ENCODE measurements at regions not wholly inside any gene's neighbourhood (a gene's known extent, or its start where the extent isn't known, plus 50 kb on each side); places are given as distances from the start of the nearest gene placed in this dataset.
A peak's percentile ranks its signal among the peaks of the same experiment; 100 is the strongest.
"Not testable (repeated sequence)": the region's sequence is repeated elsewhere in the genome, so short reads cannot be mapped to it uniquely, and the experiment has no call there.

DNA sequence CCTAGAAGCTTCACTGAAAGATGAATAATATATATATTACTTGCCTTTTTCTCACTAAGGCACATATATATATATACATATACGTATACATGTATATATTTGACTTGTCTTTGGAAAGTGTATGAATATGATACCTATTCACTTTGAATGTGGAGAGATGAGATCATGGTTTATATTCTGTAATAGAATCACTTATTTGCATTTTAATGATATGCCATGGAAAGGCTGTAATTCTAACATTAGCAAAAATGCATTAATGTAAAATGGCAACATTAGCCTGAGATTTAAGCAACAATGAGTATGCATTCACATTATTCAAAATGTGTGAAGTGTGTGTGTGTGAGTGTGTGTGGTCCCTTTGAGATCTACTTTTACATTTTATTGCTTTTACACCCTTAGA is 54.5 kb upstream of the PRKD1 start:
- DNase-seq, result no peak
- intact Hi-C loops (cut with DNase I, micrococcal nuclease), result no loop called here
- ATAC-seq, result no peak

DNA sequence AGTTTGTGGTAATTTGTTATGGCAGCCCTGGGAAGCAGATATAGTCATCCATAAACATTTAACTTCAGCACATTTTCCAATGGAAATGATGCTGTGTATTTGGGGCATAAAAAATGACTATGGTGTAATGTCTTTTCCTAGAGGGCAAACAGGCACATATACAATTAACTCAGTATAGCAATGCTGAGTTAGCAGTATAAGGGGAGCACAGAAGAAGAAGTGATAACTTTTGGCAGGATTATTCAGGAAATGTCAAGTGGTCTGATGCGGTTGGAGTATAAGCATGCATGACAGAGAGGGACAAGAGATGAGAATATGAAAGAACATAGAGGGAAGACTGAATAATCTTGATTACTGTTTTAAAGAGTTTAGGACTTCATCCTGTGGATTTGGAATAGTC is 55.3 kb upstream of the PRKD1 start:
- intact Hi-C loops (cut with DNase I, micrococcal nuclease), result no loop called here
- ATAC-seq (no peak), DNase-seq (no peak)

DNA sequence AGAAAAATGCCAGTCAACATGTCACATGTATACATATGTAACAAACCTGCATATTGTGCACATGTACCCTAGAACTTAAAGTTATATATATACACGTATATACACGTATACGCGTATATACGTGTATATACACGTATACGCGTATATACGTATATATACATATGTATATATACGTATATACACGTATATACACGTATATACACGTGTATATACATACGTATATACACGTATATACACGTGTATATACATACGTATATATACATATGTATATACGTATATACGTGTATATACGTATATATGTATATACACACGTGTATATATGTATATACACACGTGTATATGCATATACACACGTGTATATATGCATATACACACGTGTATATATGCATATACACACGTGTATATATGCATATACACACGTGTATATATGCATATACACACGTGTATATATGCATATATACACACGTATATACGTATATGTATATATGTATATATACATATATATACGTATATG is 62.8 kb upstream of the PRKD1 start:
- intact Hi-C loops (cut with DNase I, micrococcal nuclease); ATAC-seq; DNase-seq: not testable (repeated sequence)

DNA sequence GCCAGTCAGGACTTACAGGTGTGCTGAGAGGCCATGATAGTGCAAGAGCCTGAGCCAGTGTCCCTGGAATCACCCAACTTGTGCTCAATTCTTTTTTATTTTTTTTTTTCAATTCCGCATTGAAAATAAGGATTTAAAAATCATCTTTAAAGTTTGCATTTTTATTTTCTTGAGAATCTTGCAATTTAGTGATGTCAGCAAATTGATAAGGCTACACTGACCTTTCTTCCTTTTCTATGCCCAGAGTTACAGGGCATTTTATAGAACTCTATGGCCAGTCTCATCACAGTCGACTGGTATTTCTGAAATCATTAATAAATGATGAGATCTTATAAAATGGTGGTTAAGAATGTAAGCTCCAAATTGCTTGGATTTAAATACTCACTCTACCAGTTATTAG is 63.3 kb upstream of the PRKD1 start:
- ATAC-seq (no peak), DNase-seq (no peak)
- intact Hi-C loops (cut with DNase I, micrococcal nuclease), result no loop called here

DNA sequence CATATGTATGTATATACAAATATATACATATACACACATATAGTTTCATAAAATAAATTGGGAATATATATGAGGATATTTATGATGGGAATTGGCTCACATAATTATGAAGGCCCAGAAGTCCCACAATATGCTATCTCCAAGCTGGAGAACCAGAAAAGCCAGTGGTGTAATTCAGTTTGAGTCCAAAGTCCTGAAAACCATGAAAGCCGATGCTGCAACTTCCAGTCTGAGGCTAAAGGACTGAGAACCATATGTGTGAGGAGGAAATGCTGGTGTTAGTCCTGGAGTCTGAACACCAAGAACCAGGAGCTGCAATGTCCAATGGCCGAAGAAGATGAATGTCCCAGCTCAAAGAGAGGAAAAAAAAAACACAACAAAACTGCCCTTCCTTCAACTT is 65.5 kb upstream of the PRKD1 start:
- intact Hi-C loops (cut with DNase I, micrococcal nuclease), result no loop called here
- DNase-seq (no peak), ATAC-seq (peak; percentile 71)

DNA sequence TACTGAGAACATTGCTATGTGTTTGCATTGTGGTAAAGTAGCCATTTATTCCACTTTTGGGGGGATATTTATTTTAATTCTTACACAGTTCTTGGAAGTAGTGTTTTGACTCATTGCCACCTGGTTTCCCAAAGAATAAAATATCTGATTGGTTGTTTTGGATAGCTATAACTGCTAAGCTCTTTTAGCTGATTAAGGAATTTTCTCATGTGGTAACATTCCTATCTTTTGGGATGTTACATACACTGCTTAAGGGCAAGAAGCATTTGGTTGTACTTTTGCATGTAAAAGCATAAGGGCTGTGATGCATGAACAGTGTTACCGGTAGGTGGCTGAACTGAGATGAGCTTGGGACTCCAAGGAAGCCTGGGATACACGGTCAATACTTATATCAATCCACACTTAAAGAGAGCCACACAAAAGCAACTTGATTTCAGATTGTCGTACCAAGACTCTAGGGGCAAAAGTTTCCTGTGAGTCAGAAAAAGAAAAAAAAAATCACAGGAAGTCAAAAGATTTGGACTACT is 71.4 kb upstream of the PRKD1 start:
- no peak for DNase-seq
- ATAC-seq, result no peak
- intact Hi-C loops (cut with DNase I, micrococcal nuclease), result no loop called here

DNA sequence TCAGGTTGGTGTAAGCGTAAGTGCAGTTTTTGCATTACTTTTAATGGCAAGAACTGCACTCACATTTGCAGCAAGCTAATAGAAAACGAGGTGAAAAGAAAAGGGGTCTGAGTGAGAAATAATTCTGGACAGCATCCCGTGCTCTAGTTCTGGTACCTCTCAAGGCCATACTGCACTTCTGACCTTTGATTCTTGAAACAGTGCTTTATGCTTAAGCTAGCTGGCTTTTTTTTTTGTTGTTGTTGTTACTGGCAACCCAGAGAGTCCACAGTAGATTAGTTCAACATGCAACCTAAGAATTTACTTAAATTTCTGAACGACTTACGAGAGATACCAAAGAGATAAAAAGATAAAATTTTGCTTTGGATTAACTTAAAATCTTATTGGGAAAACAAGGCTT is 75.2 kb upstream of the PRKD1 start:
- ATAC-seq (no peak), DNase-seq (no peak)
- intact Hi-C loops (cut with DNase I, micrococcal nuclease), result loop anchor here in 1 of 2 donors (10.0 kb wide), 1 partner anchor 458 kb away; no protein-coding TSS in a partner anchor

DNA sequence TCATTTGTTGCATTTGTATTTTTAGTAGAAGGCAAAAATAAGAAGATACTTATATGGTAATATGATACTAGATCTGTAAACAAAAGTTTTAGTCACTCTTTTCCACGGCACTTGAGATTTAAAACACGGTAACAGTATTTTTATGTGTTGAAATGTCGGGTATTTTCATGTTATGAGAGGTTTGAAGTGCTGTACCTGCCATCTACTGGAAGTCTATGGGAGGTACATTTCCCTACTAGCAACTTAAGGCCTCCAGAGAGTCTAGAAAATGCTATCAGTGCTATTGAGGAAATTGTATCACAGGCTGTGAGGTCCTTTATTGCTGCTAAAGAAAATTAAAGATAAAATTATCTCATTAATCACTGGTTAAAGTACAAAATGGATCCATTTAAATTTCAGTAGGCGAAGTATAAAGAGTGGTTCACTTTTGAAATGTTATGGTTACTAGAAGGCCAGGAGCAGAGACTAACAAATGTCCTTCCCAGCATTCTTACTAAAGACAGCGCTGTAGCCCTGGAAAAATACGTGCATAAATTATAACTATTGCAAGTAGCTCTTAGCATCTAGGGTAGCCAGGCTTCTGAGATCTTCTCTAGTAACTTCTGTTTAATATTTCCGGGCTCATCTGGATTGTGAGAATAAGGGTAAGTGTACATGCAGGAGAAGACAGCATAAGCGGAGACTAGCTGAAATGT is 77.6 kb upstream of the PRKD1 start:
- DNase-seq, result no peak
- peak; percentile 62 for ATAC-seq
- intact Hi-C loops (cut with DNase I, micrococcal nuclease), result loop anchor here (2.0 to 10.0 kb wide), 2 partner anchors 456 to 460 kb away; no protein-coding TSS in a partner anchor

DNA sequence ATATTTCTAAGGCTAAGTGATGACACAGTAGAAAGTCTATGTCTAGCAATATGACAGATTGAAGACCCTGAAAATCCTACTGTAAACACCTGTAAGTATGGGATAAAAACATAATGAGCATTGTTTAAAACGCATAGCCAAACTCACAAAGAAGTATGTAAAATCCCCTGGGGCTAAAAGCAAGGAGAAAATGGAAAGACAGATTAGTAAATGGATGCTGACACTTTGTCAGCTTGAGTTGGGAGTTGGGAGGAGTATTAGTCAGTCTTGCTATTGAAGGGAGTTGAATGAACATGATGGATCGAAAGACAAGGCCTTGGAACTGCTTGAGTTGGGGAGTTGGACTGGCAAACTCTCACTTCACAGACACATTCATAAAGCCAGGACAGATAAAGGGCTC is 79.0 kb upstream of the PRKD1 start:
- intact Hi-C loops (cut with DNase I, micrococcal nuclease), result loop anchor here in 1 of 2 donors (10.0 kb wide), 1 partner anchor 462 kb away; no protein-coding TSS in a partner anchor
- no peak for ATAC-seq

DNA sequence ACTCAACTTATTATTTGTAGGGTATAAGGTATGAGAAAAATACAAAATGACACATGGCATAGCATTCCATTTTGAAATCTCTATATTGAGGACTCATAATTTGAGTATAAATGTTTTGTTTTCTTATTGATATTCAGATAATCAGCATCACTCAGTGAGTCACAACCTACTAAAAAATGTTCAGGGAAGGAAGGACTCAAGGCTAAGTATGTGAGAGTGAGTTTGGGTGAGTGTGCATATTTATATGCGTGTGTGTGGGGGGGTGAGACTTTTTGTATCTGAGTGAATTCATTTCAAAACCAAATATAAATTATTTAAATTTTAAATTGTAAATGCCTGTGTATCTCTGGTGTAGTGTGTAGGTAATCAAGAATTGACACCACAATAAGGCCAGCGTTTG is 87.8 kb upstream of the PRKD1 start:
- no peak for ATAC-seq
- intact Hi-C loops (cut with DNase I, micrococcal nuclease), result no loop called here
- no peak for DNase-seq

More for the DNA sequence above, 79.0 kb upstream of the PRKD1 start:
- no peak for DNase-seq

DNA sequence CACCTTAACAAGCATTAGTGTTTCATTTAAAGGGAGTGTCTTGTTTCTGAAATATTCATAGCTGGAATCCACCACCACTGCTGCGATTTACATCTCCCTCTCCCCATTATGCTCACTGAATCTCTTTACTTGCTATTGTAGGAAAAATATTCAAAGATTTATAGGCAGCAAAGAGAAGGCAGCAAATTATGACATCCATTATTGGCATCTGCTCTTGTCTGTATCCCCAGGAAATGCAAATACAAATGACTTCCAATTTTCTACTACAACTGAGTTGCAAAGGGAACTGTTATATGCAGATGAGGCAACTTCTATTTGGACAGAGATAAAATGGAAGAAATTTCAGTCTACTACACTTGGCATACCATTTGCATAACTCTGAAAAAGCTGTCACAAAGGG is 88.4 kb upstream of the PRKD1 start:
- intact Hi-C loops (cut with DNase I, micrococcal nuclease), result no loop called here
- no peak for ATAC-seq
- DNase-seq, result no peak

DNA sequence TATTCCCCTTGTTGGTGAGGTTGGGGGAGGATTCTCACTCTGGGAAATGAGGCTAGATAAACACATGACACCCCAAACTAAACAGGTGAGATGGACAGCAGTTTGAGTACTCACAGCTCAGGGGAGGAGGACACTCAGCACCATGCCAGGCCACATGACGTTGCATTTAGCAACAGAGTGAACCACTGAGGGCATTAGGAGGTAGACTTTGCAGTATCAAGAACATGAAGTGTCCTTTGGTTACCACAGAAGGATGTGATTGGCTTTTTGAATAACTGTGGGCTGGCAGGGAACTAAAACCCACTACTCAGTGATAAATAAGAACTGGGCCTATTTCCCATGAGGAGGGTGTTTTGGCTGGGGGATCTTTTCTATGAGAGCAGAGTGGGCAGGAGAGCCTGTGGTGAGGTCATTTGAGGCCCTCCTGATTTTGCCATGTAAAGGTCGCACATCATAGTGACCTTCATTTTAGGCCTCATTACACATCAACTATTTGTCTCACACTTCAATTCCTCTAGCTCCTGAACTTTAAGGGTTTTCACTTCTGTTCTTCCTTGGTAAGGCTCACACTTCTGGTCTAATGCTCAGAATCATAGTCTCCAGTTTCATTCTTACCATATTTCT is 89.8 kb upstream of the PRKD1 start:
- ATAC-seq, result no peak
- no peak for DNase-seq
- intact Hi-C loops (cut with DNase I, micrococcal nuclease), result no loop called here

DNA sequence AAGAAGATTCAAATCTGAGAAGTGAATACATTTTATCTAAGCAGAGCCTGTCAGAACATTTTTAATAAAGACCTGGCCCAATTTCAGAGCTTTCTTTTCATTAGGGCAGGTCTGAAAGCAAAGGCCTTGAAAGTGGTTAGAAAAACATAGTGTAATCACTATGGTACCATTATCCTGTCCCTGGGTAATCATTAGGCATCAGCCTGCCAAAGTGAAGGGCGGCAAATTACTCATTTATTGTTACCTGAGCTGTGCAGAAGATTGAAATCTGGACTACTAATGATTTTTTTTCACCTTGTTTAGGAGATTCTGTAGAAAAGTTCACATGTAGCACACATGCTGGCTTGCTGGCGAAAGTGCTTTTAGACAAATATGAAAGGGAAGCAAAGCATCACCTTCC is 92.6 kb upstream of the PRKD1 start:
- ATAC-seq (no peak), DNase-seq (no peak)
- intact Hi-C loops (cut with DNase I, micrococcal nuclease), result no loop called here

DNA sequence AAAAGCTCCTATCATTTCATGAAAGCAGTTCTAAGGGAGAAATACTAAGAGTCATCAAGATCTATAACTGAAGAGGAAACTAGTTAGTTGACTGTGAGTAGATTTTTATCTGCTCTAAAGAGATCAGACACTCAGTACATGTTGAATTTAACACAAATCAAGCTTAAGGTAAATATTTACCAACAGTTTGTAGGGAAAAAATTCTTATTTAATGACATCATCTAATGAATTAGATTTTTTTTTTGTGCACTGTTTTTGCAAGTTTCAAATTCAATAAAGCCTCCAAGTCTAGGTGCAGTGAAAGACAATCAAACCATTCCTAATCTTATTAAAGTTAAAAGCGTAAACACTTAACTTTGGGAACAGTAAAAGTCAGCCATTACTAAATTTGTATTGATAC is 93.0 kb upstream of the PRKD1 start:
- no peak for ATAC-seq
- intact Hi-C loops (cut with DNase I, micrococcal nuclease), result no loop called here
- no peak for DNase-seq

DNA sequence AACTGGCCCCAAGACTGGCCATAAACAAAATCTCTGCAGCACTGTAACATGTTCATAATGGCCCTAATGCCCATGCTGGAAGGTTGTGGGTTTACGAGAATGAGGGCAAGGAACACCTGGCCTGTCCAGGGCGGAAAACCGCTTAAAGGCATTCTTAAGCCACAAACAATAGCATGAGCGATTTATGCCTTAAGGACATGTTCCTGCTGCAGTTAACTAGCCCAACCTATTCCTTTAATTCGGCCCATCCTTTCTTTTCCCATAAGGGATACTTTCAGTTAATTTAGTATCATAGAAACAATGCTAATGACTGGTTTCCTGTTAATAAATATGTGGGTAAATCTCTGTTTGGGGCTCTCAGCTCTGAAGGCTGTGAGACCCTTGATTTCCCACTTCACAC is 95.7 kb upstream of the PRKD1 start:
- intact Hi-C loops (cut with DNase I, micrococcal nuclease); ATAC-seq; DNase-seq: not testable (repeated sequence)

DNA sequence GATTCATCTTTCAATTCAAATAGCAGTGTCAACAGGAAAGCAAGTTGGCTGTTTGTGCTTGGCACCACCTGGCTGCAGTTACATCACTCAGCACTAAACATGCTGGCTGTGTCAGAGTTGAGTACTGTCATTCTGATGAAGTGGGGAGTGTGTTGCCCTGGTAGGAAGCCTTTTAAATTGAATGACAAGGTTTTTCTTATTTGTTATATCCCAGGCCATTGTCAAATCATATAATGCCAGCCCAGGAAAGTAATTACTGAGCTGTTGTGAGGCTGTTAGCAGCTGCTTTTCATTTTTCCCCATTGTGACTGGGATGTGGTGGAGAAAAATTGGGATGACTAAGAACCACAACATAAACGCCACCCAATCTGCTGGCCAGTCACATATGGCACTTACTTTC is 106.5 kb upstream of the PRKD1 start:
- DNase-seq, result no peak
- no peak for ATAC-seq
- intact Hi-C loops (cut with DNase I, micrococcal nuclease), result no loop called here

DNA sequence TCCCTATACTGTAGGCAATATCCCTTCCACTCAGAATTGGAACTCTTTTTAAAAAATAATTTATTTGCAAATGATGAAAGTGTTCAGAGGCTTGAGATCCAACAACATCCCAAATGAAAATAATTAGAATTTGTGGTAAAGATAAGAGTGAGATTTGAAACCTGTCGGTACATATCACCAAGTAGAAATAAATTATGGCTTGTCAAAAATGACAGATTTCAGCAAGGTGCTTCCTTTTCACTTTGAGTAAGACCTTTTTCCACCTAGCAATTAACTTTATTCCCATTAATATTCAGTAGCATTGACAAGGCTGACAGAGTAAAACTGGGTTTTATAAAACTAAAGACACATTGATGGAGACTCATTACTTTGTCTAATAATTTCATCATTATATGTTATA is 107.7 kb upstream of the PRKD1 start:
- ATAC-seq (no peak), DNase-seq (no peak)
- intact Hi-C loops (cut with DNase I, micrococcal nuclease), result no loop called here

DNA sequence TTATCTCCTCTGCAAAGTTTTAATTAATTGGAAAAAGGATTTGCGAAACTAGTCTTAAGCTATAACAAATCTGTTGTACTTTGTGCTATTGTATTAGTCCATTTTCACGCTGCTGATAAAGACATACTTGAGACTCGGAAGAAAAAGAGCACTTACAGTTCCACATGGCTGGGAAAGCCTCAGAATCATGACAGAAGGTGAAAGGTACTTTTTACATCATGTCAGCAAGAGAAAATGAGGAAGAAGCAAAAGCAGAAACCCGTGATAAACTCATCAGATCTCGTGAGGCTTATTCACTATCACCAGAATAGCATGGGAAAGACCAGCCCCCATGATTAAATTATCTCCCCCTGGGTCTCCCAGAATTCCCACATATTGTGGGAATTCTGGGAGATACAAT is 118.1 kb upstream of the PRKD1 start:
- no peak for ATAC-seq
- intact Hi-C loops (cut with DNase I, micrococcal nuclease), result no loop called here
- DNase-seq, result no peak

DNA sequence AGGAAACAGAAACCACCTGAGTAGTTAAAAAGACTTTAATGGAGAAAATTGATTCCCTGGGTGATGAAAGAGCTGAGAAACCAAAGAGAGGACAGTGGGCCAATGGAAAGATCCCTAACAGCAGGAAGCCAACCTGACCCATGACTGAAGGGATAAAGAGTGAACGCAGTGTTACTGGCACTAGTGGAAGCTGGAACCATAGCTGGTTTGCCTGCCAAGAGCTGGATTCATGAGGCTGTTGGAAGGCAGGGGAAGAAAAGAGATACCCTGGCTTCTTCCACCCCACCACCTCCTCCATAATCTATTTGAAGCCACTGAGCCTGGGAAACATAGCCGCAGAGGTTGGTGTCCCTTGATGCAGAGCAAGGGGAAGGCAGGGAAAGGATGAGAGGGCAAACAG is 125.5 kb upstream of the PRKD1 start:
- intact Hi-C loops (cut with DNase I, micrococcal nuclease), result no loop called here
- ATAC-seq (no peak), DNase-seq (no peak)

DNA sequence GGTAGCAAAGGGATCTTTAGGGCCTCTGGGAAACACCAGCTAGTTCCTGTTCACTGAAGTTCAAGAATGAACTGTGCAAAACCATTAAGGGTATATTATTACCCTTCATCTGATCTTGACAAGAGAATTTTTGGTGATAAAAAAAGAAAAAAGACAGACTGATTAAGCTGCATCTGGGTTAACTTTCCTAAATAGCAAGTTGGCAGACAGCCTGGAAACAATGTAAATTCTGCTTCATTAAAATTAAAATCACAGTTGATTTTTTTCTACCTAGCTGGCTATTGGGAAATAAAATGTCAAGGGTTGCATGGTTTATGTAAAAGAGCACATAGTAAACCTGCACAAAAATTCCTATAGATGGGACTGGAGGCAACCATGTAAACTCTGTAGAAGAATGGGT is 126.6 kb upstream of the PRKD1 start:
- no peak for ATAC-seq
- no peak for DNase-seq
- intact Hi-C loops (cut with DNase I, micrococcal nuclease), result no loop called here
